Ishikawa (cell line): ENCODE measurements at regions not wholly inside any gene's neighbourhood (a gene's known extent, or its start where the extent isn't known, plus 50 kb on each side); places are given as distances from the start of the nearest gene placed in this dataset.

Source experiments
- CEBPB ChIP-seq: IDR thresholded peaks from 2 replicates; pipeline ENCODE4 v1.6.1; 2012
- CREB1 ChIP-seq: IDR thresholded peaks from 2 replicates; pipeline ENCODE4 v1.6.1; 2012; ENCODE audit warnings: low read depth
- EGR1 ChIP-seq: IDR thresholded peaks from 2 replicates; pipeline ENCODE4 v1.6.1; 2012
- EP300 ChIP-seq: IDR thresholded peaks from 2 replicates; pipeline ENCODE4 v1.6.1; 2012; ENCODE audit warnings: borderline replicate concordance
- FOXM1 ChIP-seq: IDR thresholded peaks from 2 replicates; pipeline ENCODE4 v1.6.1; 2012; ENCODE audit warnings: low read depth, borderline replicate concordance
- MAX ChIP-seq: IDR thresholded peaks from 2 replicates; pipeline ENCODE4 v1.6.1; 2012
- NFIC ChIP-seq: IDR thresholded peaks from 2 replicates; pipeline ENCODE4 v1.6.1; 2012
- RAD21 ChIP-seq: IDR thresholded peaks from 2 replicates; pipeline ENCODE4 v1.6.1; 2012; ENCODE audit warnings: low read depth
- REST ChIP-seq: IDR thresholded peaks from 2 replicates; pipeline ENCODE4 v1.6.1; 2012; ENCODE audit warnings: low read depth, mild to moderate bottlenecking
- TAF1 ChIP-seq: IDR thresholded peaks from 2 replicates; pipeline ENCODE4 v1.6.1; 2012; ENCODE audit warnings: low read depth, mild to moderate bottlenecking
- TCF12 ChIP-seq: IDR thresholded peaks from 2 replicates; pipeline ENCODE4 v1.6.1; 2012; ENCODE audit warnings: low read depth
- TEAD4 ChIP-seq: IDR thresholded peaks from 2 replicates; pipeline ENCODE4 v1.6.1; 2012
- YY1 ChIP-seq: IDR thresholded peaks from 2 replicates; pipeline ENCODE4 v1.6.1; 2012; ENCODE audit warnings: low read depth
- ZBTB7A ChIP-seq: IDR thresholded peaks from 2 replicates; pipeline ENCODE4 v1.6.1; 2012; ENCODE audit warnings: low read depth

- no peak for TF ChIP-seq TAF1
- no peak for TF ChIP-seq REST
- TF ChIP-seq EGR1, result no peak
- no peak for TF ChIP-seq CREB1
- no peak for TF ChIP-seq RAD21
- TF ChIP-seq MAX, result no peak
- TF ChIP-seq EP300, result no peak
- no peak for TF ChIP-seq CEBPB
- TF ChIP-seq YY1, result no peak
- TF ChIP-seq ZBTB7A, result no peak
- TF ChIP-seq FOXM1, result no peak
- no peak for TF ChIP-seq NFIC
- no peak for TF ChIP-seq TEAD4
- TF ChIP-seq TCF12, result no peak
These were observed 902.7 kb upstream of the USP15 start for GRCh38 chr12:61357496-61357895.
